Nephron (organoid): ENCODE measurements at regions not wholly inside any gene's neighbourhood (a gene's known extent, or its start where the extent isn't known, plus 50 kb on each side); places are given as distances from the start of the nearest gene placed in this dataset.

Experiments
- H3K27ac Mint-ChIP-seq, 3 experiments: 2 replicates each; pipeline ENCODE4 v1.8.0; 2020; ENCODE audit warnings: mixed read lengths in 3 of 3, mild to moderate bottlenecking in 2 of 3, moderate library complexity in 1 of 3
- H3K27me3 Mint-ChIP-seq: 2 replicates; pipeline ENCODE4 v1.8.0; 2021; ENCODE audit warnings: low read depth, mild to moderate bottlenecking, moderate library complexity, mixed read lengths
- H3K36me3 Mint-ChIP-seq: 2 replicates; pipeline ENCODE4 v1.8.0; 2020; ENCODE audit warnings: low read depth, mixed read lengths
- H3K4me1 Mint-ChIP-seq: 2 replicates; pipeline ENCODE4 v1.8.0; 2020; ENCODE audit warnings: mixed read lengths
- H3K4me3 Mint-ChIP-seq, 3 experiments: 2 replicates each; pipeline ENCODE4 v1.8.0; 2020; ENCODE audit warnings: mild to moderate bottlenecking in 3 of 3, mixed read lengths in 3 of 3, moderate library complexity in 2 of 3
- H3K9me3 Mint-ChIP-seq: 2 replicates; pipeline ENCODE4 v1.8.0; 2020; ENCODE audit warnings: mixed read lengths
- TF ChIP-seq, protein P1 (sequence below), 3 experiments: fragments of 200-600 bp; sonication (generic); IDR thresholded peaks; one replicate each; pipeline ENCODE4 v1.5.0; 2021; ENCODE audit warnings: antibody characterized with exemption in 3 of 3; ENCODE audit not compliant: unreplicated experiment in 3 of 3

DNA sequence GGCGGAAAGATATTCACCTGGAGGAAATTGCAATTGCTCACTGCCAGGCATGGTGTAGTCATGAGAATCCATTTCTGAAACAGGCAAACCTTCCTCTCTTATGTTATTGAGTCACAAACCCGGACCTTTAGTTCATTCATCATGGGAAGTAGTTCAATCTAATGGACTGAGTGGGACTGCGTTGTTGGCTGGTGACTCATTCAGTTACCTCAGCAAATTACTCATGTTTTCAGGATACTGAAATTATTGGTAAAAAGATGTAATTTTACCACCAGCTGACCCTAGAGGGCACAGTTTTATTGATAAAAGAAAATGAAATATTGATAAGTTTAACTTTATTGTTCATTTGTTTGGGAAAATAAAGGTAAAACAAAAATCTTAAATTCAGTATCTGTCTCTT is 1194.4 kb upstream of the SORCS1 start:
- Mint-ChIP-seq H3K36me3 (no peaks in the 10 kb centered on the region), H3K9me3 (no peaks in the 10 kb centered on the region), H3K4me1 (no peaks in the 10 kb centered on the region), H3K4me3 (no peak overlapping the region), H3K27me3 (no peaks in the 10 kb centered on the region), H3K27ac (no peak overlapping the region)
- TF ChIP-seq, protein P1, sequence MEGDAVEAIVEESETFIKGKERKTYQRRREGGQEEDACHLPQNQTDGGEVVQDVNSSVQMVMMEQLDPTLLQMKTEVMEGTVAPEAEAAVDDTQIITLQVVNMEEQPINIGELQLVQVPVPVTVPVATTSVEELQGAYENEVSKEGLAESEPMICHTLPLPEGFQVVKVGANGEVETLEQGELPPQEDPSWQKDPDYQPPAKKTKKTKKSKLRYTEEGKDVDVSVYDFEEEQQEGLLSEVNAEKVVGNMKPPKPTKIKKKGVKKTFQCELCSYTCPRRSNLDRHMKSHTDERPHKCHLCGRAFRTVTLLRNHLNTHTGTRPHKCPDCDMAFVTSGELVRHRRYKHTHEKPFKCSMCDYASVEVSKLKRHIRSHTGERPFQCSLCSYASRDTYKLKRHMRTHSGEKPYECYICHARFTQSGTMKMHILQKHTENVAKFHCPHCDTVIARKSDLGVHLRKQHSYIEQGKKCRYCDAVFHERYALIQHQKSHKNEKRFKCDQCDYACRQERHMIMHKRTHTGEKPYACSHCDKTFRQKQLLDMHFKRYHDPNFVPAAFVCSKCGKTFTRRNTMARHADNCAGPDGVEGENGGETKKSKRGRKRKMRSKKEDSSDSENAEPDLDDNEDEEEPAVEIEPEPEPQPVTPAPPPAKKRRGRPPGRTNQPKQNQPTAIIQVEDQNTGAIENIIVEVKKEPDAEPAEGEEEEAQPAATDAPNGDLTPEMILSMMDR (IDR thresholded peaks at IDR 0.05; ENCODE audit: unreplicated experiment in 3 of 3): no peak

DNA sequence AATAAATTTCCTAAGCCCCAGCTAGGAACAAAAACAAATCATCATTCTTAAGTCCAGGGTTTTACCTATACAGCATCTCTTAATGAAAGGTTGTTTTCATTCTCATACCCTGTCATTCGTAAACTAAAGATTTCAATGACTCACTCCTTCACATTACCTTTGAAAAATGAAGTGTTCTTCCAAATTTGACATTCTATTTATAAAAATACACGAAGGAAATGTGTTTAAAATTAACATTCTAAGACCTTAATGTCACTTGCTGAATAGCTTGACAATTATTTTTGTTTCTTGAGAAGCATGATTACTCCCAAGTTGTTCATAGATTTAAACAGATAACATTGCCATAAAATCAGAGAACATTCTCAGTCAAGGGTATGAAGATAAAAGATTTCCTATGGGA is 1188.3 kb upstream of the SORCS1 start:
- Mint-ChIP-seq H3K27me3 (no peaks in the 10 kb centered on the region), H3K4me1 (no peaks in the 10 kb centered on the region), H3K27ac (no peak overlapping the region), H3K9me3 (peaks cover 2% of the 10 kb centered on the region), H3K36me3 (no peaks in the 10 kb centered on the region), H3K4me3 (no peak overlapping the region)
- TF ChIP-seq, protein P1 (IDR thresholded peaks at IDR 0.05; ENCODE audit: unreplicated experiment in 3 of 3): no peak

DNA sequence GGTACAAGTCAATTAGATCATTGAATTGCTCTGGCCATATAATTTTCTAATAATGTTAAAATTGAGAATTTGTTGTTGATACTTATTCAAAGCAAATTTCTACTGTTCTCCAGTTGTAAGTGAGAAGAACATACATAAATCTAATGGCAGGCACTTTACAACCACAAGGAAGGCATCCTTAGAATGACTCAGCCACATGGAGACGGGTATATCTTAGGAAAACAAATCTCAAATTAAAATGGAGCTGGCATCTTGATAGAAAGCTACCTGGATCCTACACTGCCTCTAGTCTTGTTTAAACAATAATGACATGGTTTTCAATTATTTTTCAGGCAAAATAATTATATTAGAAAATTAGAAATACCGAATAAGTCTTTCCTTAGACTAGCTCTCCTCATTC is 1183.7 kb upstream of the SORCS1 start:
- Mint-ChIP-seq H3K9me3 (peaks cover 2% of the 10 kb centered on the region), H3K27ac (no peak overlapping the region), H3K27me3 (no peaks in the 10 kb centered on the region), H3K36me3 (no peaks in the 10 kb centered on the region), H3K4me3 (no peak overlapping the region), H3K4me1 (no peaks in the 10 kb centered on the region)
- TF ChIP-seq, protein P1 (IDR thresholded peaks at IDR 0.05; ENCODE audit: unreplicated experiment in 3 of 3): no peak

DNA sequence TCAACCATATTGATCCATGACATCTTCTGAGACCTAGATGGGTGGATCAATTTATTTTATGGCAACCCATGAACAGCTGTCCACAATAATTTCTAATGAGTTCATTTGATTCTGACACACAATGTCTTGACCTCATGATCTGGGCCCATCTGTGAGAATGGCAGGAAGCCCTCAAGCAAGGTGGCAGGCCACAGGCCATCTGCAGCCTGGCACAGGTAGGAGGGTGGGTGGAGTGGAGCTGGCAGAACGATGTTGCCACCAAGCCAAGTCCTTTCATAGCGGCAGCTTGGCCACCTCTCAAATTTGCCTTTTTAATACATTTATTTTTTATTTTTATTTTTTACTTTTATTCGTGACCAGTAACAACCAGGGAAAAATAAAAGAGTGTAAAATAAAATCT is 1181.6 kb upstream of the SORCS1 start:
- Mint-ChIP-seq H3K9me3 (peaks cover 6% of the 10 kb centered on the region), H3K36me3 (no peaks in the 10 kb centered on the region), H3K4me3 (no peak overlapping the region), H3K4me1 (no peaks in the 10 kb centered on the region), H3K27me3 (no peaks in the 10 kb centered on the region), H3K27ac (no peak overlapping the region)
- TF ChIP-seq, protein P1 (IDR thresholded peaks at IDR 0.05; ENCODE audit: unreplicated experiment in 3 of 3): no peak

DNA sequence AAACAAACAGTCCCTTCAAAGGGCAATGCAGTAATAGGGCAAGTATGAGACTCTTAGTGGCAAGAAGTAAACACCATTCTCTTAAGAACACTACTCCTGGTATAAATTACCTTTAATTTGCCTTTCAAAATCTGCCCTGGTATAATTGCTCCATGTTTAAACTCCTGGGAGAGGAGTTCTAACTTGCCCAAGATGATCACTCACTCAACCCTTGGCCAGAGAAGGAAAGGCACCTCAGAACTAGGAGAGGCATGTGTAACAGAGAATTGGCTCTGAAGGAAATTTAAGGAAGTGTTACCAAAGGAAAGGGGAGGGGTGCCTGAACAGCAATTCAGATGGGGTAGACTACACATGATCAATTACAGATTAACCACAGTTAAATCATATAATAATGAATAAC is 1173.6 kb upstream of the SORCS1 start:
- Mint-ChIP-seq H3K27ac (no peak overlapping the region), H3K9me3 (peaks cover 7% of the 10 kb centered on the region), H3K27me3 (no peaks in the 10 kb centered on the region), H3K4me1 (no peaks in the 10 kb centered on the region), H3K4me3 (no peak overlapping the region), H3K36me3 (no peaks in the 10 kb centered on the region)
- TF ChIP-seq, protein P1 (IDR thresholded peaks at IDR 0.05; ENCODE audit: unreplicated experiment in 3 of 3): no peak

DNA sequence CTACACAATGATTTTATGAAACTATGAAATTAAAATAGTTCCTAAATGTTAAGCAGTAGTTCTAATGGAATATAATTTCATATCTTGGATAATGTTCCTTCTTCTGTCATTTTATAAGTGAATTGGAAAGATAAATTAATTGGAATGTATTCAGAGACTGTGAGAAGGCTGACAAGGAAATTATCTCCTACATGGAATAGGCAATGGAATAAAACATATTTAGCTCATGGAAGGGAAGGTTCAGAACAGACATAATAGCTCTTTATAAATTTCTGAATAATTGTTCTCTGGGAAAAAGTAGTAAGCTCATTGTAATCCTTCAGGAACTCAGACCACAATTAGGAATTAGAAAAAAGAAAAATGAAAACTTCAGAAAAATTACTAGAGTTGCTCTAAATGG is 1172.3 kb upstream of the SORCS1 start:
- Mint-ChIP-seq H3K27me3 (no peaks in the 10 kb centered on the region), H3K4me3 (no peak overlapping the region), H3K36me3 (no peaks in the 10 kb centered on the region), H3K9me3 (peaks cover 6% of the 10 kb centered on the region), H3K4me1 (no peaks in the 10 kb centered on the region), H3K27ac (no peak overlapping the region)
- TF ChIP-seq, protein P1 (IDR thresholded peaks at IDR 0.05; ENCODE audit: unreplicated experiment in 3 of 3): no peak
